IPS-18c (cell line): ENCODE measurements at regions not wholly inside any gene's neighbourhood (a gene's known extent, or its start where the extent isn't known, plus 50 kb on each side); places are given as distances from the start of the nearest gene placed in this dataset.
"Not testable (repeated sequence)": the region's sequence is repeated elsewhere in the genome, so short reads cannot be mapped to it uniquely, and the experiment has no call there.

ENCODE experiments used
- H3K4me3 ChIP-seq: 2 replicates; pipeline ENCODE4 v1.7.0; 2013; ENCODE audit warnings: low read depth, mild to moderate bottlenecking, low read length, moderate library complexity; ENCODE audit not compliant: insufficient read depth
- H3K9me3 ChIP-seq: one replicate; pipeline ENCODE4 v1.6.1; 2013; ENCODE audit warnings: mild to moderate bottlenecking, low read length, moderate library complexity; ENCODE audit not compliant: control insufficient read depth, insufficient read depth

DNA sequence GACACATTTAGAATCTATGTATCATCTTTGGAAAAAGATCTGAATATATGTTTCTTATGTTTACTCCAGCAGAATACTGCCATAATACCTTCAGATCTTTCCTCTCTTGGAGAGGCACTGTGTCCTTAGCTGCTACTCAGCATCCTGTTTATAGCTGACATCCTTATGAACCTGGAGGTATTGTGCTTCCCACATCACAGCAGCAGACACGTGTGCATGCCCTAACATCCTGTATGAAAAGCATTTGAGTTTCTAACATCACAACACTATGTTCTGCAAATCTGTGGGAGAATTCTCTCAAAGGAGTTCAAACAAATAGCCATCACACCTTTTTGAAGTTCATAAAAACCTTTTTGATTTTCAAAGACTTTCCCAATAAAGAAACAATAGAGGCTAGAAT lies 216.0 kb downstream of the GJA1 start:
- Histone ChIP-seq H3K9me3 (no peaks in the 10 kb centered on the region), H3K4me3 (no peak overlapping the region)

DNA sequence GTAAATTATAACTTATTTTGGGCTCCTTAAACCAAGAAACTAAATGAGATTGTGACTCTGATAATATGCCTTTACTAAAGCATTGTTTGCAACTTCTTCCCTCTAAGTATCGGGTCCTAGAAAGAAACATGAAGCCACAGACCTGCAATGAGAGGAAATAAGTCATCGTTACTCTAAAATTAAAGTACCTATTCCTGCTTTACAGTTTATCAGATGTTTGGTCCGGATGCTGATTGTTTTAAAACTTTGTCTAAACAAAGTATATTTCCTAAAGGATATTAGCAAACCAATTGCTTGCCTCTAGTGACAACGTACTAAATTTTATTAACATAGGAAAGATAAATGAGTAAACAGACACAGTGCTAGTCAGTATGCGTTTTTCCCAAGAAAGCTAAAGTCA lies 216.8 kb downstream of the GJA1 start:
- H3K4me3 ChIP-seq: no peak overlapping the region
- H3K9me3 ChIP-seq: no peaks in the 10 kb centered on the region

GRCh38 chr6:121652726-121653623 lies 217.5 kb downstream of the GJA1 start:
- Histone ChIP-seq H3K4me3 (no peak overlapping the region), H3K9me3 (no peaks in the 10 kb centered on the region)

- Histone ChIP-seq H3K9me3 (no peaks in the 10 kb centered on the region), H3K4me3 (no peak overlapping the region)
Observed at GRCh38 chr6:121653624-121654008, 218.2 kb downstream of the GJA1 start.

DNA sequence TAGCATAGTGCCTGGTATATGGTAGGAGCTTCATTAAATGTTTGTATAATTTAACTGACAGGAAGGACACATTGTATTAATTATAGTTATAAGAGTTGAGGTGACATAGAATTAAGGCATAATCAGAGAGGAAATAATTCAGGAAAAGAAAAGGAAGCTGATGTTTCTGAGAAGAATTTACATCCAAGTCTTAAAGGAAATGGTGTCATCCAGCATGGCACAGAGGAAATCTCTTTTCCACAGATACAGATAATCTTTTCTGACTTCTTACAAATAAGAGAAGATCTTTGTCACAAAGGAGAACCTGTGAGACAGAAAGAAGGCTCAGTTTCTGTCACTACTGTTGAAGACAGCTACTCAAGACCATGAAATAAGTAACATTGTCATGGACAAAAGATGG lies 222.5 kb downstream of the GJA1 start:
- Histone ChIP-seq H3K9me3 (no peaks in the 10 kb centered on the region), H3K4me3 (no peak overlapping the region)

DNA sequence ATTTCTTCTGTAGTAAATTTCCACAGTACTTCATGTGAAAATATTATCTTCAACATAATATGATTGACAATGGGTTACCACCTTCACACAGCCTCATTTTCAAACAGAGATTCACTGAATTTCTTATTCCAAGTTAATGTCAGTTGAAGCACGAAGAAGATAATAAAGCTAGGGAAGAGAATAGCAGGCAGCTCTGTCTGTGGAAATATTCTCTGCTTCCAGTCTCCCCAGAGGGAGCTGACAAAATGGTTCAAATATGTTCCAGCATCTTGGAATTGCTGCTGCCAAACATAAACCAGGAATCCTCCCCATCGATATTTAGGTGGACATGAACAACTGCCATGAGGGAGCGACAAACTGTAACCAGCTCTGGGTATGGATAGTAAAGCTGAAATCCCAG lies 224.8 kb downstream of the GJA1 start:
- Histone ChIP-seq H3K4me3 (no peak overlapping the region), H3K9me3 (no peaks in the 10 kb centered on the region)

DNA sequence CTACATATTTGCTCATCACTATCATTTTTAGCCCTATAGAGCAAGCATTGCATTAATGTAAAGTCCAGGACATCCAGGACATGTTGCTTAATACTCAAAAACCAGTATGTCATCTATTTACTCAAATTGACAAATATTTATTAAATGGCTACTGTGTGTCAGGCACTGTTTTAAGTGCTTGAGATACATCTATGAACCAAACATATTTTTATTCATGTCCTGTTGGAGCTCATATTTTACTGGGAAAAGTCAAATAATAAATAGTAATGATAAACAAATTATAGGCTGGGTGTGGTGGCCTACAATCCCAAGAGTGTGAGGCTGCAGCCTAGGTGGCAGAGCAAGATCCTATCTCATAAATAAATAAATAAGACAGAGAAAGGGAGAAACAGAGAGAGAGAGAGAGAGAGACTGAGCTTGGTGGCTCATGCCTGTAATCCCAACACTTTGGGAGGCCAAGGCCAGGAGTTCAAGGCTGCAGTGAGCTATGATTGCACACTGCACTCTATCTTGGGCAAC lies 227.9 kb downstream of the GJA1 start:
- no peaks in the 10 kb centered on the region for H3K9me3 ChIP-seq
- no peak overlapping the region for H3K4me3 ChIP-seq

DNA sequence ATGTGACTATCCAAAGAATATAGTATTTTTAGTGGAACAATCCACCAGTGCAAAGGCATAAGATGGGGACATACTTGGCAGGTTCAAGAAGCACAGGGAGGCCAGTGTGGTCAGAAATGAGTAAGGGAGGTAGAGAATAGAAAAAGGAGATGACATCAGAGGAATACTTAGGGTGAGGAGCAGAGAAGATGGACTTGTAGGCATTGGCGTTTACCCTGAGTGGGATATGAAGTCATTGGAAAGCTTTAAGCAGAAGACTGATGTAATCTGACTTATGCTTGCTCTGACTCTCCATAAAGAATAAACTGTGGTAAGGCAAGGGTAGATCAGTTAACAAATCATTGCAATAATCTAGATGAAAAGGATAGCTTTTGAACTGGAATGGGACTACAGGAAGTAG lies 228.7 kb downstream of the GJA1 start:
- Histone ChIP-seq H3K4me3 (no peak overlapping the region), H3K9me3 (no peaks in the 10 kb centered on the region)

GRCh38 chr6:121666814-121667213 lies 231.4 kb downstream of the GJA1 start:
- H3K9me3 ChIP-seq: no peaks in the 10 kb centered on the region
- H3K4me3 ChIP-seq: no peak overlapping the region

- Histone ChIP-seq H3K9me3 (no peaks in the 10 kb centered on the region), H3K4me3 (no peak overlapping the region)
Observed at GRCh38 chr6:121668259-121668658, 232.8 kb downstream of the GJA1 start.

GRCh38 chr6:121670511-121670910 lies 235.1 kb downstream of the GJA1 start:
- Histone ChIP-seq H3K9me3 (no peaks in the 10 kb centered on the region), H3K4me3 (no peak overlapping the region)

DNA sequence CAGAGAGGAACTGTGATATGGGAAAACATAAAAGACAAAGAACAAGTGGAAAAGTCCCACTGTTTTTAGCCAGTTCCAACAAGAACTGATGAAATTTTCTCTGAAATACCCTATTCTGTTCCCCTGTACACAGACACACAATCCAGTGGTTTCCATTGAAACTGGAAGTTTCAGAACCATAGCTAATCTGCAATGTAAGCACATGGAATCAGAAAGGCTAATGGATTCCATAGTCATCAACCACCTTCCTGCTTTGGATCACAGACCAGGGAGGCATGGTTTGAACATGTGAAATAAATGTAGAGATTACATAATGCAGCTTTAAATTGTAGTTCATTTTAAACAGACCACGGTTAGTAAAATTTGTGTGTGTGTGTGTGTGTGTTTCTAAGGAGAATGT lies 242.1 kb downstream of the GJA1 start:
- no peak overlapping the region for H3K4me3 ChIP-seq
- no peaks in the 10 kb centered on the region for H3K9me3 ChIP-seq

- H3K9me3 ChIP-seq: no peaks in the 10 kb centered on the region
Observed at GRCh38 chr6:121678245-121678644, 242.8 kb downstream of the GJA1 start.

GRCh38 chr6:121680058-121680457 lies 244.6 kb downstream of the GJA1 start:
- H3K4me3 ChIP-seq: no peak overlapping the region
- no peaks in the 10 kb centered on the region for H3K9me3 ChIP-seq

More at GRCh38 chr6:121678245-121678644, 242.8 kb downstream of the GJA1 start:
- H3K4me3 ChIP-seq: no peak overlapping the region

DNA sequence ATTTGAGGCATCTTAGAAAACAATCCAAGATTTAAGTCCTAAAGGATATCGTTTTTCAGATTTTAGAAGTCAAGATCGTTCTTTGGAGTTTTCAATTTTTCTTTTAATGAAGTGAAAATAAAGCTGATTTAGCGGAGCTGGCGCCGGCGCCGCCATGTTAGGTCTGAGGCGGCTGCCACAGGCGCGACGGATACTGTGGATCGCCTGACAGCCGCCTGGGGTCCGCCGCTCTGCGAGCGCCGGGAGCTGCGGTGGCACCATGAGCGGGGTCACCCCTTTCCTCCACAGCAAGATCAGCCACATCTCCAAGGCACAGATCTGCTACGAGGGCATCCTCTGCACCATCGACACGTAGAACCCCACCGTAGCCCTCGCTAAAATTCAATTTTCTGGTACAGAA lies 247.2 kb downstream of the GJA1 start:
- Histone ChIP-seq H3K4me3 (no peak overlapping the region), H3K9me3 (no peaks in the 10 kb centered on the region)

GRCh38 chr6:121685806-121686205 lies 250.4 kb downstream of the GJA1 start:
- not testable (repeated sequence) for H3K4me3 ChIP-seq

GRCh38 chr6:121686611-121687023 lies 251.2 kb downstream of the GJA1 start:
- no peak overlapping the region; the same call in 1 of the 2 replicates for H3K4me3 ChIP-seq
- H3K9me3 ChIP-seq: no peaks in the 10 kb centered on the region

More at GRCh38 chr6:121685806-121686205, 250.4 kb downstream of the GJA1 start:
- H3K9me3 ChIP-seq: not testable (repeated sequence)

- no peak overlapping the region for H3K4me3 ChIP-seq
- H3K9me3 ChIP-seq: no peaks in the 10 kb centered on the region
Observed at GRCh38 chr6:121688974-121689373, 253.5 kb downstream of the GJA1 start.
